GM12891 (cell line): ENCODE measurements at regions not wholly inside any gene's neighbourhood (a gene's known extent, or its start where the extent isn't known, plus 50 kb on each side); places are given as distances from the start of the nearest gene placed in this dataset.
"Not testable (repeated sequence)": the region's sequence is repeated elsewhere in the genome, so short reads cannot be mapped to it uniquely, and the experiment has no call there.

Experiments used
- POLR2A ChIP-seq: IDR thresholded peaks from 2 replicates; pipeline ENCODE4 v1.6.1; 2011; ENCODE audit warnings: low read depth, low read length, control low read depth
- POLR2AphosphoS5 ChIP-seq: IDR thresholded peaks from 2 replicates; pipeline ENCODE4 v1.6.1; 2011; ENCODE audit warnings: low read depth, low read length, control low read depth
- POU2F2 ChIP-seq: IDR thresholded peaks from 2 replicates; pipeline ENCODE4 v1.6.1; 2011; ENCODE audit warnings: low read depth, mild to moderate bottlenecking, control low read depth, low read length, moderate library complexity
- TAF1 ChIP-seq: IDR thresholded peaks from 2 replicates; pipeline ENCODE4 v1.6.1; 2011; ENCODE audit warnings: low read depth, low read length, control low read depth

DNA sequence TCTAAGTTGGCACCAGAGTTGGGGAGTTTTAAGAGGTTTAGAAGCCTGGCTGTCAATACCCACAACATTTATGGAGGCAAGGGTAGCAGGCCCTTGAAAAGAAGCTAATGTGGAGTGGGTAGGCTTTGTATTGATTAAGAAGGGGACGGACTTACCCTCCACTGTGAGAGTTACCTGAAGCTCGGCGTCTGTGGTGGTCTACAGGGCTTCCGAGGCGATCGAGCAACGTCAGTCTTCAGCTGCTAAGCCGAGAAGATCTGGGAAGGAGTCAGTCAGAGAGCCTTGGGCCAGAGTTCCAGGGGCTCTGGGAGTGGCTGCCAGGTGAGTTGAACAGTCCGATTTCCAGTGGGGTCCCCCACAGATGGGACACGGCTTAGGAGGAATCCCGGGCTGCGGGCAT is 249.0 kb upstream of the MVB12B start:
- TF ChIP-seq POLR2A, POLR2AphosphoS5, TAF1, POU2F2: not testable (repeated sequence)
